Activated CD4-positive, alpha-beta memory T cell treated with anti-CD3 and anti-CD28 coated beads, Interleukin-2, amount 10 ng/mL, durations not matched to agents 7 days and 5 days (primary cell): ENCODE measurements at regions not wholly inside any gene's neighbourhood (a gene's known extent, or its start where the extent isn't known, plus 50 kb on each side); places are given as distances from the start of the nearest gene placed in this dataset.

Experiments used
- CTCF ChIA-PET: fragments of 350-600 bp; sonication (Branson Sonifier 250); formaldehyde crosslinking; loops from one replicate; lab custom pipeline; 2021; ENCODE audit warnings: antibody characterized with exemption, inconsistent platforms; lab: Charles Lee
- POLR2A ChIA-PET: fragments of 350-600 bp; sonication (Branson Sonifier 250); formaldehyde crosslinking; loops from one replicate; lab custom pipeline; 2021; ENCODE audit warnings: antibody characterized with exemption; lab: Charles Lee
- DNase-seq: peaks from one replicate; pipeline ENCODE4 v3.0.0-alpha.2; 2020
- H3K27ac Mint-ChIP-seq: one replicate; pipeline ENCODE4 v1.8.0; 2021; ENCODE audit warnings: mild to moderate bottlenecking, mixed read lengths
- H3K27me3 Mint-ChIP-seq: one replicate; pipeline ENCODE4 v1.8.0; 2021; ENCODE audit warnings: mixed read lengths
- H3K36me3 Mint-ChIP-seq: one replicate; pipeline ENCODE4 v1.8.0; 2021; ENCODE audit warnings: low read depth, mixed read lengths
- H3K4me1 Mint-ChIP-seq: one replicate; pipeline ENCODE4 v1.8.0; 2021; ENCODE audit warnings: mixed read lengths
- H3K4me3 Mint-ChIP-seq: one replicate; pipeline ENCODE4 v1.8.0; 2021; ENCODE audit warnings: mild to moderate bottlenecking, mixed read lengths
- H3K9me3 Mint-ChIP-seq: one replicate; pipeline ENCODE4 v1.8.0; 2021; ENCODE audit warnings: mixed read lengths

DNA sequence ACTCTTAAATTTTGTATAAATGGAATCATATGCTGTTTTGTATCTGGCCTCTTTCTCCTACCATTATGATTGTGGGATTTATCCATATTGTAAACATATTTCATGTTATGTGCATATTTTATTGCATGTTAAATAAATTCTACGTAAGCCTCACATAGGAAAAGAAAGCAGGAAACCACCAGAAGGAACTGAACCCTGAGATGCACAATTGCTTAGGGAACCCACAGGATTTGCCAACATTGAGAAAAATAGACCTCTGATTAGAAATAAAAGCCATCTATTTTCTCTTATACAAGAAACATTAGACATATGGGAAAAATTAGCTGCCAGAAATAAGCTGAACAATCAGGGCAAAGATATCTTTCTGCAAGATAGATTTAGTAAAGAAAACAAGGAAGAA is 111.2 kb upstream of the CARMIL1 start:
- Mint-ChIP-seq H3K9me3 (peaks cover 5% of the 10 kb centered on the region), H3K27me3 (no peaks in the 10 kb centered on the region), H3K4me1 (peaks cover 63% of the 10 kb centered on the region), H3K36me3 (peaks cover 14% of the 10 kb centered on the region), H3K27ac (no peak overlapping the region), H3K4me3 (no peak overlapping the region)
- DNase-seq: no peak
- ChIA-PET CTCF (interaction anchor here (0.6 kb wide), 1 partner anchor 38 kb away, joined by 3 read pairs; no protein-coding TSS in a partner anchor), POLR2A (interaction anchor here (0.8 to 4.1 kb wide), 2 partner anchors 30 to 142 kb away, joined by 3 to 18 read pairs; no protein-coding TSS in a partner anchor)

DNA sequence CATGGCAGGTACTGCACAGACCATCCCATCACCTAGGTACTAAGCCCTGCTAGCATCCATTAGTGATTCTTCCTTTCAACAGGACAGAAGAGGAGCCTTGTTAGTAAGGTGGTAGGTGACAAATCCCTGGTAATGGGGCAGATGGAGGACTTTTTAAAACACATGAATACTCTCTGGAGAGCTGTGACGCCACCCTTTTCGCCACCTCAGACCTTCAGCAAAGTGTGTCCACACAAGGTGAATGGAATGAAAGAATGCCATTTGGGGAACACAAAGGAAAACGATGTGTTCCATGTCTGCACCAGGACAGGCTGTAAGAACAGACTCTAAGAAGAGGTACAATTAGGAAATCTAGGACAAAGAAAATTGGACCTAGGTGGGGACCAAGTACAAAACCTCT is 110.5 kb upstream of the CARMIL1 start:
- Mint-ChIP-seq H3K9me3 (peaks cover 5% of the 10 kb centered on the region), H3K36me3 (peaks cover 16% of the 10 kb centered on the region), H3K27ac (no peak overlapping the region), H3K4me1 (peaks cover 69% of the 10 kb centered on the region), H3K4me3 (no peak overlapping the region), H3K27me3 (no peaks in the 10 kb centered on the region)
- CTCF ChIA-PET: interaction anchor here (0.6 kb wide), 1 partner anchor 39 kb away, joined by 3 read pairs; no protein-coding TSS in a partner anchor
- DNase-seq: no peak
- POLR2A ChIA-PET: no interaction called here

DNA sequence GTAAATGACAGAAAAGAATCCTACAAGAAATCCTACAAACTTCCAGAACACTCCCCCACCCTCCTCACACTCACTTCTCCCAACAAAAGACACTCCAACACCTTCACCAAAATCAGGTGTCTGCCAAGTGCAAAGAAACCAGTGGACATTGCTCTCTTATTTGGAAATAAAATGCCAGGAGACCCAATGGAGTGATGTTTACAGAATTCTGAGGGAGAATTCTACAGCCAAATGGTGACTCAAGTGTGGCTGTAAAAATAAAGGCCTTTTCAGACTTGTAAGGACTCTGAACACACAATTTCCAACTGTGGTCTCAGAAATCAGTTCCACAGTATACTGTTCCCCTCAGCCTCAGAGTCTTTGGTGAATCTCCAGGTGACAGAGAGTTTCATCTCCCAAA is 109.6 kb upstream of the CARMIL1 start:
- no peak for DNase-seq
- H3K4me1 Mint-ChIP-seq: peaks cover 73% of the 10 kb centered on the region

DNA sequence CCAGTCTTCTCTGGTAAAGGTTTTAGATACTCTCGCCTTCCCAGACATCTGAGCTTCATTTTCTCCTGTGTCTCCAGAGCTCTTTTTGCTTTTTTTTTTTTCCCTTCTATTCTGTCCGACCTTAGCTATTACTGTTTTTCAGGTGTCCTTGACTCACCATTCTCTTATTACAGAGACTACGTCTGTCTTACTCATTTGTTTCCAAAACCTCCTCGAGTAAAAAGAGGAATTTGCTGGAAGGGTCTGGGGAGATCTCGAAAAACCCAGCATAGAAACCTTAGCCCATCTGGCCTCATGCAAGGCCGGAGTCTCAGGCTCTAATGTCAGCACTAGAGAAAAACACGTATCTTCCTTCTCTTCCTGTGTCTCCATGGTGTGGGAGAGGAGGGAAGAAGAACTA is 109.2 kb upstream of the CARMIL1 start:
- peaks cover 10% of the 10 kb centered on the region for H3K36me3 Mint-ChIP-seq
- H3K27ac Mint-ChIP-seq: no peak overlapping the region
- POLR2A ChIA-PET: no interaction called here
- peaks cover 74% of the 10 kb centered on the region for H3K4me1 Mint-ChIP-seq
- H3K9me3 Mint-ChIP-seq: no peaks in the 10 kb centered on the region
- H3K27me3 Mint-ChIP-seq: no peaks in the 10 kb centered on the region
- CTCF ChIA-PET: no interaction called here
- H3K4me3 Mint-ChIP-seq: no peak overlapping the region
- DNase-seq: no peak

More for the DNA sequence above, 109.6 kb upstream of the CARMIL1 start:
- CTCF ChIA-PET: no interaction called here
- no peaks in the 10 kb centered on the region for H3K27me3 Mint-ChIP-seq
- no peak overlapping the region for H3K4me3 Mint-ChIP-seq
- POLR2A ChIA-PET: no interaction called here
- H3K27ac Mint-ChIP-seq: no peak overlapping the region
- peaks cover 2% of the 10 kb centered on the region for H3K9me3 Mint-ChIP-seq
- H3K36me3 Mint-ChIP-seq: peaks cover 13% of the 10 kb centered on the region

DNA sequence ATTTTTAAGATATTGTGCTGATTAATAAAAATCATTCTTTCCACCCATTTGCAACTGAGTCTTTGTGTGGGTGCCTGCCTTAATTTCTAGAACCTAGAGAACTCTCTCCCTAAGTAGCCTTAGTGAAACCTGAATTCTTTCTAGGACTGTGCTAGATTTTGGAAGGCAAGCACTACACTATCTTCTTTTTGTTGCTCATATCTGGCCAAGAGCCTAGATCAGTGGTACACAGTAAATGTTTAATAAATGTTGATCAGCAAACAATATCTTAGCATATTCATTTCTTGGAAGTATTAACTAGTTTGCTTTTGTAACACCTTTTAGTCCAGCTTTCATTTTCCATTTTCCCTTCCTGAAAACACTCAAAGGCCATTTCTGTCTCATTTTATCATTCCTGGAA is 108.5 kb upstream of the CARMIL1 start:
- Mint-ChIP-seq H3K9me3 (no peaks in the 10 kb centered on the region), H3K27ac (no peak overlapping the region), H3K36me3 (peaks cover 8% of the 10 kb centered on the region), H3K4me1 (peaks cover 76% of the 10 kb centered on the region), H3K4me3 (no peak overlapping the region), H3K27me3 (no peaks in the 10 kb centered on the region)
- DNase-seq: no peak
- CTCF ChIA-PET: no interaction called here
- POLR2A ChIA-PET: interaction anchor here (1.2 to 1.6 kb wide), 3 partner anchors 10 to 42 kb away, joined by 3 to 5 read pairs (median 4); no protein-coding TSS in a partner anchor

DNA sequence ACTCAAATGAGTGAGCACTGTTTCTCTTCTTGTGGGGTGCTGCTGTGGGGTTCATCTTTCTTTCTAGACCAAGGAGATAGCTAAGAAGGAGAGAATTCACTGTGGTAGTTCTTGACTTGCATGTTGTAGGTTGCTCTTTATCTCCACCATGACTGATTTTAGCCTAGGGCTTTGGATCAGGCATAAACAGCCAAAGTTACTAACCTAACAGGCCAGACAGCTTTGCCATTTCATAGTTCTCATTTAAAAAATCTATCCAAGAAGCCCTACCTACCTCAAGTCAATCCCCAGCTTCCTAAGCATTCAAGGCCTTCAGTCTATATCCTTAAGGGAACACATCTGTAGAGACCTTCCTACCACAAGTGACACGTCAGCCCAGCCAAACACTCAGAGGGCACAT is 107.9 kb upstream of the CARMIL1 start:
- POLR2A ChIA-PET: interaction anchor here (1.2 to 1.6 kb wide), 3 partner anchors 9 to 43 kb away, joined by 3 to 5 read pairs (median 4); no protein-coding TSS in a partner anchor

DNA sequence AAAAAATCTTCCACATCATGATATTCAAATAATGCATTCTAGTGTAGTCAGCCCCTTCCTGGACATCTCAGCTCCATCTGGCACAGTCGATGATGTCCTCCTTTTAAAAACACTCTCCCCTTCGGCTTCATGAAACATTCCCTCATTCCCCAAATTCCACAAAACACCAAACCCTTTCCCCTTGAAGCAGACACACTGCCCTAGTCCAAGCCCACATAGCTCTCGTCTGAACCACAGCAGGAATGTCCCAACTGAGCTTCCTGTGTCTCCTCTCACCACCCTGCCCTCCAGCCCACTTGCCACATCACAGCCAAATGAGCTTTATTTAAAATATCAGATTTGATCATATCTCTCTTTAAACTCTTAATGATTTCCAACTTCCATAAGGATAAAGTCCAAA is 106.4 kb upstream of the CARMIL1 start:
- Mint-ChIP-seq H3K27ac (no peak overlapping the region), H3K4me1 (peaks cover 70% of the 10 kb centered on the region), H3K36me3 (peaks cover 7% of the 10 kb centered on the region), H3K9me3 (no peaks in the 10 kb centered on the region), H3K27me3 (no peaks in the 10 kb centered on the region), H3K4me3 (no peak overlapping the region)
- ChIA-PET POLR2A (interaction anchor here (0.5 to 2.4 kb wide), 2 partner anchors 34 to 70 kb away, joined by 3 to 17 read pairs; no protein-coding TSS in a partner anchor), CTCF (no interaction called here)
- no peak for DNase-seq

More for the DNA sequence above, 107.9 kb upstream of the CARMIL1 start:
- no peak for DNase-seq
- Mint-ChIP-seq H3K9me3 (no peaks in the 10 kb centered on the region), H3K27ac (peak overlapping the region; percentile 1), H3K27me3 (no peaks in the 10 kb centered on the region), H3K36me3 (peaks cover 7% of the 10 kb centered on the region), H3K4me3 (no peak overlapping the region), H3K4me1 (peaks cover 76% of the 10 kb centered on the region)
- CTCF ChIA-PET: no interaction called here

DNA sequence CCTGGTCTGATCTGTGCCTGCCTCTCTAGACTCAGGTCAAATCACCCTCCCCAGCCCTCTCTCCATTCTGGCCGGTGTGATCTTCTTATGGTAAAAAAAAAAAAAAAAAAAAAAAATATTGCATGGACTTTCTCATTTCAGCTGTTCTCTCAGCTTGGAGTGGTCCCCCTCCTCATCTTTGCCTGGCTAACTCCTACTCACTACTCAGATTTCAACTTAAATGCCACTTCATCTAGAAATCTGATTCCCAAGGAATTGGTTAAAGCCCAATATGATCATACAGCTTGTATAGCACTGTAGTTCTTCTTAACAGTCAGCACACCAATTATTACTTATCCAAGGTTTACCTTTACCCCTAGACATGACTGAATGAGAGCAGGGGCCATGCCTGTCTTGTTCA is 105.9 kb upstream of the CARMIL1 start:
- no peak for DNase-seq
- Mint-ChIP-seq H3K27me3 (no peaks in the 10 kb centered on the region), H3K36me3 (peaks cover 7% of the 10 kb centered on the region), H3K27ac (no peak overlapping the region), H3K4me1 (peaks cover 67% of the 10 kb centered on the region), H3K4me3 (no peak overlapping the region), H3K9me3 (no peaks in the 10 kb centered on the region)
- CTCF ChIA-PET: interaction anchor here (1.3 kb wide), 1 partner anchor 146 kb away, joined by 4 read pairs; no protein-coding TSS in a partner anchor
- POLR2A ChIA-PET: interaction anchor here (0.5 to 2.4 kb wide), 3 partner anchors 35 to 71 kb away, joined by 3 to 17 read pairs (median 3); no protein-coding TSS in a partner anchor

DNA sequence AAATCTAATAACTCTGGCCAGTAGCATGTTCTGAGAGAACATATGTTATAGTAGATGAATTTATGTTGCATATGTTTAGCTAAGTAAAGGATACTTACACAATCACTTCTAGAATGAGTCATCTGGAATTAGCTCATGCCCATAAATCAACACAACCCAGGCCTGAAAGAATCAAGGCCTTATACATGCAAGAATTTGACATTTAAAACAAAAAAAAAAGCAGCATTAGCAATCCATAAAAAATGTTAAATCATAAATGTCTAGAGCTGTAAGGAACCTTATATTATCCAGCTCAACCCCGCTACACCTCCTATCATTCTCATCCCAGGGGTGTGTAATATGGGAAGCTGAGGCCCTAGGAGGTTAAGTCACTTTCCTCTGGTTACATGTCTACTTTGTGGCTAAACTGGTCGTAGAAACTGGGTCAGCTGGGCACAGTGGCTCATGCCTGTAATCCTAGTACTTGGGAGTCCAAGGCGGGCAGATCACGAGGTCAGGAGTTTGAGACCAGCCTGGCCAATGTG is 105.2 kb upstream of the CARMIL1 start:
- CTCF ChIA-PET: interaction anchor here (1.3 kb wide), 1 partner anchor 147 kb away, joined by 4 read pairs; no protein-coding TSS in a partner anchor
- Mint-ChIP-seq H3K9me3 (no peaks in the 10 kb centered on the region), H3K36me3 (peaks cover 5% of the 10 kb centered on the region), H3K27ac (no peak overlapping the region), H3K4me3 (no peak overlapping the region), H3K27me3 (no peaks in the 10 kb centered on the region), H3K4me1 (peaks cover 71% of the 10 kb centered on the region)
- POLR2A ChIA-PET: interaction anchor here (1.0 to 2.4 kb wide), 2 partner anchors 35 to 39 kb away, joined by 3 to 17 read pairs; no protein-coding TSS in a partner anchor
- no peak for DNase-seq

DNA sequence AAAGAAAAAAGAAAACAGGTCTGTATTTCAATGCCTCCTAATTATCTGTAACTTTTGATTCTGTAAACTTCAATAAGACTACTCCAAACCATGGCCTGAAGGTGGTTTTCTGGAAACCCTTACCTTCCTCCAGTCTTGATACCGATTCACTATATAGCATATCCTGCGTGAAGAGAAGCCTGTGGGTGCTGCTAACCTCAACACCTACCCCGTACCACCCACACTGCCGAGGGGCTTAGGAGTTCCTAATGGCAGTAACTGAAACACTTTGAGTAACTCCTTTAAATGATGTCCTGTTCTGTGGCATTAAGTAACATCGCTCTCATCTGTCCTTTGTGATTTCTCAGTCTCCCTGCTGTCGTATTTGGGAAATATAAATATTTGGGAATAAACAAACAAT is 104.5 kb upstream of the CARMIL1 start:
- peaks cover 5% of the 10 kb centered on the region for H3K36me3 Mint-ChIP-seq
- no peaks in the 10 kb centered on the region for H3K9me3 Mint-ChIP-seq
- H3K27ac Mint-ChIP-seq: no peak overlapping the region
- CTCF ChIA-PET: interaction anchor here (1.3 kb wide), 1 partner anchor 148 kb away, joined by 4 read pairs; no protein-coding TSS in a partner anchor
- POLR2A ChIA-PET: interaction anchor here (2.4 kb wide), 1 partner anchor 36 kb away, joined by 17 read pairs; no protein-coding TSS in a partner anchor
- DNase-seq: no peak
- no peaks in the 10 kb centered on the region for H3K27me3 Mint-ChIP-seq
- no peak overlapping the region for H3K4me3 Mint-ChIP-seq
- peaks cover 74% of the 10 kb centered on the region for H3K4me1 Mint-ChIP-seq

DNA sequence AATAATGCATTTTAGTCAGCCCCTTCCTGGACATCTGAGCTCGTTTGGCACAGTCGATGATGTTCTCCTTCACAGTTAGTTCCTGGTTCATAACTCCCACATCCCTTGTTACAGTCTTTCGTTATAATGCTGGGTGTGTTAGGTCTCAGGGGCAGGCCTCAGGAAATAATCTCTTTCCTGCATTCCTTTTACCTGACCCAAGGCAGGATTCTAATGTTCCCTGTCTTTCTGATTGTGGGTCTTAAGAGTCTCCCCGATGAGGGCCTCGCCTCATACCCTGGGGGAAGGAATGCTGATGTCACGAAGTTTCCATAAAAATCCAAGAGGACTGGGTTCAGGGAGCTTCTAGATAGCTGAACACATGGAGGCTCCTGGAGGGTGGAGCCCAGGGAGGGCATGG is 104.0 kb upstream of the CARMIL1 start:
- ChIA-PET POLR2A (no interaction called here), CTCF (no interaction called here)
- no peak for DNase-seq
- Mint-ChIP-seq H3K4me1 (peaks cover 71% of the 10 kb centered on the region), H3K27me3 (no peaks in the 10 kb centered on the region), H3K27ac (no peak overlapping the region), H3K4me3 (no peak overlapping the region), H3K9me3 (no peaks in the 10 kb centered on the region), H3K36me3 (peaks cover 5% of the 10 kb centered on the region)

DNA sequence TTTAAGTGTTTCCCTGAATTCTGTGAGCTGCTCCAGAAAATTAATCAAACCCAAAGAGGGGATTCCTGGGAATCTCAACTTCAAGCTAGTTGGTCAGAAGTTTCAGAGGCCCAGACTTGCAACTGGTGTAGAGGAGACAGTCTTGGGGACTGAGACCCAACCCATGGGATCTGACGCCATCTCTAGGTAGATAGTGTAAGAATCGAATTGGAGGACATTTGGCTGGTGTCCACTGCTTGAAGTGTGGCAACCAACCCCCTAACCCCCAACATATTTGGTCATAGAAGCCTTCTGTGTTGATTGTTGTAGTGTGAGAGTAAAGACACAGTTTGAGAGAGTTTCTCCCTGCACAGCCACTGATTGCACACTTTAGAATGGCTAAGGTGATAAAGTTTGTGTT is 103.5 kb upstream of the CARMIL1 start:
- Mint-ChIP-seq H3K9me3 (no peaks in the 10 kb centered on the region), H3K4me1 (peaks cover 73% of the 10 kb centered on the region), H3K36me3 (peaks cover 5% of the 10 kb centered on the region), H3K27me3 (no peaks in the 10 kb centered on the region), H3K27ac (no peak overlapping the region), H3K4me3 (no peak overlapping the region)
- DNase-seq: no peak
- ChIA-PET POLR2A (no interaction called here), CTCF (no interaction called here)

DNA sequence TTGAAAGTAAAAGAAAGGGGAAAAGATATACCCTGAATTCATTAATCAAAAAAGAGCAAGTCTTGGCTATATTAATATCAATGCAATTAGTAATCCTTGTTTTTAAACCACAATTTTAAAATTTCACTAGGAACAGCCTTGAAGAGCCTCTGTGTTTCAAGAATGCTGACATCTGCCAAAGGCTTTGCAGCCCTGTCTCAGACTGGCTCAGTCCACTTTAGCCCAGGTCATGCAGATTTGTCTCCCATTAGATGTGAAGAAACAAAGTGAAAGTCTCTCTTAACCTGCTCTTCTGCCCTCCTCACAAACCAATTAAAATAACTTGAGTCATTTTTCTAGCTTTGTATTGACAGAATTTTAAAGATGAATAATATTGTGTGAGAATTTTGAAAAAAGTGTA is 102.7 kb upstream of the CARMIL1 start:
- CTCF ChIA-PET: no interaction called here
- peaks cover 71% of the 10 kb centered on the region for H3K4me1 Mint-ChIP-seq
- no peak overlapping the region for H3K4me3 Mint-ChIP-seq
- DNase-seq: no peak
- H3K36me3 Mint-ChIP-seq: peaks cover 5% of the 10 kb centered on the region
- POLR2A ChIA-PET: interaction anchor here (1.6 to 6.4 kb wide), 2 partner anchors 38 to 41 kb away, joined by 5 to 38 read pairs; no protein-coding TSS in a partner anchor
- peak overlapping the region; percentile 32 for H3K27ac Mint-ChIP-seq
- H3K9me3 Mint-ChIP-seq: no peaks in the 10 kb centered on the region
- H3K27me3 Mint-ChIP-seq: no peaks in the 10 kb centered on the region
